HepG2 (cell line): ENCODE measurements at regions not wholly inside any gene's neighbourhood (a gene's known extent, or its start where the extent isn't known, plus 50 kb on each side); places are given as distances from the start of the nearest gene placed in this dataset.

Source experiments
- HMG20A ChIP-seq: IDR thresholded peaks from 2 replicates; pipeline ENCODE4 v1.6.1; 2016; ENCODE audit warnings: borderline replicate concordance
- HNRNPUL1 ChIP-seq: fragments of 200-400 bp; formaldehyde crosslinking; IDR thresholded peaks from 2 replicates; pipeline ENCODE4 v1.6.1; 2017; ENCODE audit warnings: low read depth, mild to moderate bottlenecking, low read length, moderate library complexity
- NR1H2 ChIP-seq: sonication (generic); formaldehyde crosslinking; IDR thresholded peaks from 2 replicates; pipeline ENCODE4 v1.8.1; 2022; ENCODE audit warnings: low read depth, missing genetic modification reagents, borderline replicate concordance
- RAD51 ChIP-seq: fragments of 450-650 bp; IDR thresholded peaks from 2 replicates; pipeline ENCODE4 v1.6.1; 2016; ENCODE audit warnings: borderline replicate concordance
- ZBTB21 ChIP-seq: sonication (generic); formaldehyde crosslinking; IDR thresholded peaks from 2 replicates; pipeline ENCODE4 v1.4.0; 2020; ENCODE audit warnings: missing genetic modification reagents
- ZNF232 ChIP-seq: sonication (generic); formaldehyde crosslinking; IDR thresholded peaks from 2 replicates; pipeline ENCODE4 v1.4.0; 2020; ENCODE audit warnings: missing genetic modification reagents, borderline replicate concordance
- TF ChIP-seq, protein P1 (sequence below): sonication (generic); formaldehyde crosslinking; IDR thresholded peaks from 2 replicates; pipeline ENCODE4 v1.9.0; 2021; ENCODE audit warnings: mild to moderate bottlenecking, missing genetic modification reagents
- TF ChIP-seq, protein P2 (sequence below): sonication (generic); formaldehyde crosslinking; IDR thresholded peaks from 2 replicates; pipeline ENCODE4 v1.4.0; 2020; ENCODE audit warnings: missing genetic modification reagents

DNA sequence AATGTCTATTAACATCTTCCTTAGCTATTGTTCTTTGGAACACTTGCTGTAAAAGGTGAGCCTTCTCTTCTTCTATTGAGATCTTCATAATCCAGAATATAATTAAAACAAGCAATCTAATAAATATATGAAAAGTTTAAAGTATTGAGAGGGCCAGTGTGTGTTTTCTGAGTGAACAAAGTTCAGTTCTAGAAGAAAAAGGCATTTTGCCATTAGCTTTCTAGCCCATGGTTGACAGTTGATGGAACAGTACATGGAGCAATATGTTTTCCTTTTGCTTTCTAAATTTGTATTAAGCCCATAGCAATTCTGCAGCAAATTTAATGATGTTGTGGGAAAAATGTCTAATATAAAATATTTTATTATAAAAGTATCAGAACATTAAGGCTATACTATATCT is 853.0 kb downstream of the TRHDE start (continued):
- TF ChIP-seq, protein P1, sequence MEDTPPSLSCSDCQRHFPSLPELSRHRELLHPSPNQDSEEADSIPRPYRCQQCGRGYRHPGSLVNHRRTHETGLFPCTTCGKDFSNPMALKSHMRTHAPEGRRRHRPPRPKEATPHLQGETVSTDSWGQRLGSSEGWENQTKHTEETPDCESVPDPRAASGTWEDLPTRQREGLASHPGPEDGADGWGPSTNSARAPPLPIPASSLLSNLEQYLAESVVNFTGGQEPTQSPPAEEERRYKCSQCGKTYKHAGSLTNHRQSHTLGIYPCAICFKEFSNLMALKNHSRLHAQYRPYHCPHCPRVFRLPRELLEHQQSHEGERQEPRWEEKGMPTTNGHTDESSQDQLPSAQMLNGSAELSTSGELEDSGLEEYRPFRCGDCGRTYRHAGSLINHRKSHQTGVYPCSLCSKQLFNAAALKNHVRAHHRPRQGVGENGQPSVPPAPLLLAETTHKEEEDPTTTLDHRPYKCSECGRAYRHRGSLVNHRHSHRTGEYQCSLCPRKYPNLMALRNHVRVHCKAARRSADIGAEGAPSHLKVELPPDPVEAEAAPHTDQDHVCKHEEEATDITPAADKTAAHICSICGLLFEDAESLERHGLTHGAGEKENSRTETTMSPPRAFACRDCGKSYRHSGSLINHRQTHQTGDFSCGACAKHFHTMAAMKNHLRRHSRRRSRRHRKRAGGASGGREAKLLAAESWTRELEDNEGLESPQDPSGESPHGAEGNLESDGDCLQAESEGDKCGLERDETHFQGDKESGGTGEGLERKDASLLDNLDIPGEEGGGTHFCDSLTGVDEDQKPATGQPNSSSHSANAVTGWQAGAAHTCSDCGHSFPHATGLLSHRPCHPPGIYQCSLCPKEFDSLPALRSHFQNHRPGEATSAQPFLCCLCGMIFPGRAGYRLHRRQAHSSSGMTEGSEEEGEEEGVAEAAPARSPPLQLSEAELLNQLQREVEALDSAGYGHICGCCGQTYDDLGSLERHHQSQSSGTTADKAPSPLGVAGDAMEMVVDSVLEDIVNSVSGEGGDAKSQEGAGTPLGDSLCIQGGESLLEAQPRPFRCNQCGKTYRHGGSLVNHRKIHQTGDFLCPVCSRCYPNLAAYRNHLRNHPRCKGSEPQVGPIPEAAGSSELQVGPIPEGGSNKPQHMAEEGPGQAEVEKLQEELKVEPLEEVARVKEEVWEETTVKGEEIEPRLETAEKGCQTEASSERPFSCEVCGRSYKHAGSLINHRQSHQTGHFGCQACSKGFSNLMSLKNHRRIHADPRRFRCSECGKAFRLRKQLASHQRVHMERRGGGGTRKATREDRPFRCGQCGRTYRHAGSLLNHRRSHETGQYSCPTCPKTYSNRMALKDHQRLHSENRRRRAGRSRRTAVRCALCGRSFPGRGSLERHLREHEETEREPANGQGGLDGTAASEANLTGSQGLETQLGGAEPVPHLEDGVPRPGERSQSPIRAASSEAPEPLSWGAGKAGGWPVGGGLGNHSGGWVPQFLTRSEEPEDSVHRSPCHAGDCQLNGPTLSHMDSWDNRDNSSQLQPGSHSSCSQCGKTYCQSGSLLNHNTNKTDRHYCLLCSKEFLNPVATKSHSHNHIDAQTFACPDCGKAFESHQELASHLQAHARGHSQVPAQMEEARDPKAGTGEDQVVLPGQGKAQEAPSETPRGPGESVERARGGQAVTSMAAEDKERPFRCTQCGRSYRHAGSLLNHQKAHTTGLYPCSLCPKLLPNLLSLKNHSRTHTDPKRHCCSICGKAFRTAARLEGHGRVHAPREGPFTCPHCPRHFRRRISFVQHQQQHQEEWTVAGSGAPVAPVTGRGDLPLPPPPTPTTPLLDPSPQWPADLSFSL, result no peak
- TF ChIP-seq HMG20A (CRISPR knock-in tag), result no peak
- TF ChIP-seq ZBTB21 (CRISPR knock-in tag), result no peak
- TF ChIP-seq NR1H2 (CRISPR knock-in tag), result no peak
- no peak for TF ChIP-seq ZNF232 (CRISPR knock-in tag)
- TF ChIP-seq RAD51, result no peak
- no peak for TF ChIP-seq HNRNPUL1
- TF ChIP-seq, protein P2, sequence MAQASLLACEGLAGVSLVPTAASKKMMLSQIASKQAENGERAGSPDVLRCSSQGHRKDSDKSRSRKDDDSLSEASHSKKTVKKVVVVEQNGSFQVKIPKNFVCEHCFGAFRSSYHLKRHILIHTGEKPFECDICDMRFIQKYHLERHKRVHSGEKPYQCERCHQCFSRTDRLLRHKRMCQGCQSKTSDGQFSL, result no peak
